GM23248 (cell line): ENCODE measurements at regions not wholly inside any gene's neighbourhood (a gene's known extent, or its start where the extent isn't known, plus 50 kb on each side); places are given as distances from the start of the nearest gene placed in this dataset.

Experiments used
- DNase-seq: peaks from one replicate; pipeline ENCODE4 v3.0.0-alpha.2; 2015
- H2AFZ ChIP-seq: fragments of 200-600 bp; sonication (generic); 2 replicates; pipeline ENCODE4 v1.6.1; 2016; ENCODE audit warnings: antibody characterized with exemption
- H3F3A ChIP-seq: fragments of 200-600 bp; sonication (generic); 2 replicates; pipeline ENCODE4 v1.6.1; 2016; ENCODE audit warnings: mild to moderate bottlenecking, antibody characterized with exemption, mixed run types; ENCODE audit not compliant: insufficient read depth
- H3K27ac ChIP-seq: fragments of 200-600 bp; sonication (generic); 2 replicates; pipeline ENCODE4 v1.5.1; 2016; ENCODE audit warnings: mild to moderate bottlenecking
- H3K27me3 ChIP-seq: fragments of 200-600 bp; sonication (generic); replicated peaks from 2 replicates; pipeline ENCODE4 v1.6.1; 2016; ENCODE audit warnings: mild to moderate bottlenecking; ENCODE audit not compliant: insufficient read depth
- H3K36me3 ChIP-seq: fragments of 200-600 bp; sonication (generic); 2 replicates; pipeline ENCODE4 v1.6.1; 2016; ENCODE audit warnings: low read depth, mild to moderate bottlenecking
- H3K4me1 ChIP-seq: fragments of 200-600 bp; sonication (generic); 2 replicates; pipeline ENCODE4 v1.6.1; 2016; ENCODE audit warnings: mild to moderate bottlenecking; ENCODE audit not compliant: insufficient read depth
- H3K4me2 ChIP-seq: fragments of 200-600 bp; sonication (generic); one replicate; pipeline ENCODE4 v1.6.1; 2016; ENCODE audit warnings: mild to moderate bottlenecking; ENCODE audit not compliant: unreplicated experiment
- H3K4me3 ChIP-seq: fragments of 200-600 bp; sonication (generic); 2 replicates; pipeline ENCODE4 v1.5.1; 2016; ENCODE audit warnings: mild to moderate bottlenecking
- H3K79me2 ChIP-seq: fragments of 200-600 bp; sonication (generic); 2 replicates; pipeline ENCODE4 v1.6.1; 2016; ENCODE audit warnings: mild to moderate bottlenecking; ENCODE audit not compliant: insufficient read depth
- H3K9ac ChIP-seq: fragments of 200-600 bp; sonication (generic); 2 replicates; pipeline ENCODE4 v1.6.1; 2016; ENCODE audit warnings: mild to moderate bottlenecking
- H3K9me2 ChIP-seq: fragments of 200-600 bp; sonication (generic); 2 replicates; pipeline ENCODE4 v1.6.1; 2016; ENCODE audit warnings: mixed run types, mild to moderate bottlenecking, moderate library complexity; ENCODE audit not compliant: insufficient read depth
- H3K9me3 ChIP-seq: fragments of 200-600 bp; sonication (generic); one replicate; pipeline ENCODE4 v1.6.1; 2017; ENCODE audit warnings: low read depth
- H4K20me1 ChIP-seq: fragments of 200-600 bp; sonication (generic); 2 replicates; pipeline ENCODE4 v1.6.0; 2016; ENCODE audit not compliant: insufficient read depth
- EZH2 ChIP-seq: fragments of 200-600 bp; sonication (generic); IDR thresholded peaks from 2 replicates; pipeline ENCODE4 v1.6.1; 2018; ENCODE audit warnings: antibody characterized with exemption, mild to moderate bottlenecking; ENCODE audit not compliant: insufficient read depth, poor library complexity, severe bottlenecking
- EZH2phosphoT487 ChIP-seq: fragments of 200-600 bp; sonication (generic); IDR thresholded peaks from 2 replicates; pipeline ENCODE4 v1.6.1; 2018; ENCODE audit warnings: antibody characterized with exemption, moderate library complexity, mild to moderate bottlenecking, low read depth; ENCODE audit not compliant: insufficient read depth
- WGBS, 2 experiments: methylation state at CpG; one replicate each; pipeline ENCODE4 v1.1.6; 2015 to 2017; ENCODE audit warnings: low lambda C conversion rate in 2 of 2, low coverage in 1 of 2; ENCODE audit errors: missing lambda C conversion rate in 2 of 2; 5-methylcytosine and 5-hydroxymethylcytosine counted together
- in situ Hi-C: fragments of 300-500 bp; cut with MboI; formaldehyde crosslinking; loops from 2 replicates; pipeline ENCODE4 v1.15.0; 2020

DNA sequence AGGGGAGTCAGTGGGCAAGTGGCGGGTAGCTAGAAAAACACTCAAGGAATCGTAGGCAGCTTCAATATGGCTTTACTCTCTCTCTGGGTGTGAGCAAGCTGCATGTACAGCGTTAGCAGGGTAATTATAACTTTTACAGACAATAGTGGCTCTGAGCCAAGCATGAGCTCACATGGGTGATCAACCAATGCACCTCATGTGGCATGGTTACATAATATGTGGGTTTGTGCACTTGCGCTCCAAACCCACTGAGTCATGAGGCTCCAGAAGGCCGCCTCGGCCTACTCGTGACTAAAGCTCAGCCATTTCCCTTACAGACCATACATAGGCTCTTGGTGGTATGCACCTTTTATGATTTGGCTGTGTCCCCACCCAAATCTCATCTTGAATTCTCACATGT lies 78.4 kb upstream of the FBXL4 start:
- Histone ChIP-seq H2AFZ (no peak overlapping the region), H3K36me3 (no peaks in the 10 kb centered on the region), H3K9me3 (no peaks in the 10 kb centered on the region), H3K27ac (no peak overlapping the region), H4K20me1 (no peaks in the 10 kb centered on the region), H3K4me1 (no peaks in the 10 kb centered on the region), H3K4me3 (no peak overlapping the region), H3K79me2 (no peaks in the 10 kb centered on the region), H3K9ac (no peak overlapping the region), H3K4me2 (no peak overlapping the region), H3K9me2 (no peaks in the 10 kb centered on the region), H3K27me3 (peaks cover 8% of the 10 kb centered on the region; the same call in 1 of the 2 replicates), H3F3A (no peaks in the 10 kb centered on the region)
- in situ Hi-C loops, result no loop called here
- TF ChIP-seq EZH2phosphoT487 (no peak), EZH2 (no peak)
- 69 to 71% methylated on average over 7 of the region's 7 CpGs for WGBS, 2 experiments
- DNase-seq, result no peak

DNA sequence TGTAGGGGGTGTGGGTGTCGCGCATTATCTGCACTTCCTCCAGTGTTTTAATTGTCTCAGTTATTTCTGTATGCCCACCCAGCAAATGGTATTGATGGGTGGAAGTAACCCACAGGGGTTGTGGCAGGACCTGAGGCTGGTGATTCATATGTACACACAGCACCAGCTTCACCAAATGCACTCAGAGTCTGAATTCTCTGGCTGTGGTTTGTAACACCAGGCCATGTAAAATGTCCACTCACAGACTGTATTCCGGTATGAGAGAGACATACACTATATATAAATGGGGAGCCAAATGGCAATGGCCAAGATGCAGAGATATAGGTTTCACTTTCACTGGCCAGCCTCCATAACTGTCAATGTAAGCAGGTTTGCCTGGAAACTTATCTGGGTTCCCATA lies 76.3 kb upstream of the FBXL4 start:
- no peak overlapping the region for H3K9ac ChIP-seq
- 82 to 91% methylated on average over 3 of the region's 3 CpGs for WGBS, 2 experiments
- H2AFZ ChIP-seq, result no peak overlapping the region
- in situ Hi-C loops, result no loop called here
- no peaks in the 10 kb centered on the region for H3K79me2 ChIP-seq
- no peak overlapping the region for H3K4me3 ChIP-seq
- no peaks in the 10 kb centered on the region for H3K36me3 ChIP-seq
- no peaks in the 10 kb centered on the region for H3F3A ChIP-seq
- no peak for TF ChIP-seq EZH2phosphoT487
- TF ChIP-seq EZH2, result no peak
- no peaks in the 10 kb centered on the region for H3K4me1 ChIP-seq
- H3K9me2 ChIP-seq, result no peaks in the 10 kb centered on the region
- H3K4me2 ChIP-seq, result no peak overlapping the region
- H3K27me3 ChIP-seq, result no peaks in the 10 kb centered on the region
- H4K20me1 ChIP-seq, result no peaks in the 10 kb centered on the region
- DNase-seq, result no peak
- H3K9me3 ChIP-seq, result no peaks in the 10 kb centered on the region
- no peak overlapping the region for H3K27ac ChIP-seq

DNA sequence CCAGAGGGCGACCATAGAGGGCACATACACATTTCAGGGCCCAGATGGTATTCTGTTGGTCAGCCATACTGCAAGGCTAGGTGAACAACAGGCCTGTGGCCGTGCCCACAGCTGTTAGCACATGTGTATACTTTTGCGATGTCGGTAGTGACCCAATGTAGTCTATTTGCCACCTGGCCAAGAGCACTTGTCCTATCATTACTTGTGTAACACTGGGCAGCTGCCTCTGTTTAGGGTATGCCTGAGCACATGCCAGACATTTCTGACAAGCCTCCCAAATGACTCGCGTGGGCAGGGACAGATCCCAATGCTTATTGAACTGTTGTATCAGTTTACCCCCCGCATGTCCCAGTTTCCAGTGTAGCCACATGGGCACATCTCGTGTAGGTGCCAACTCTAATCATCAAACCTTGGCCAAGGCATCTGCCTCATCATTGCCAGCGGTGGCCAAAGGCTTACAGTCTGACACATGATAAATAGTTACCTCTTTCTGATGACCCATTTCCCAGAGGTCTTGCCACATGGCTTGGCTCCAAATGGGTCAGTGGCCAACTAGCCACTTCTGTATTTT lies 74.4 kb upstream of the FBXL4 start:
- WGBS, 2 experiments, result 48 to 52% methylated on average over 9 of the region's 9 CpGs
- Histone ChIP-seq H3K27me3 (no peaks in the 10 kb centered on the region), H3F3A (no peaks in the 10 kb centered on the region), H3K4me3 (no peak overlapping the region), H3K9me3 (no peaks in the 10 kb centered on the region), H3K27ac (no peak overlapping the region), H3K9me2 (no peaks in the 10 kb centered on the region), H3K4me1 (no peaks in the 10 kb centered on the region), H4K20me1 (no peaks in the 10 kb centered on the region), H3K9ac (no peak overlapping the region), H2AFZ (no peak overlapping the region), H3K36me3 (no peaks in the 10 kb centered on the region), H3K79me2 (no peaks in the 10 kb centered on the region), H3K4me2 (no peak overlapping the region)
- in situ Hi-C loops, result no loop called here
- no peak for DNase-seq
- TF ChIP-seq EZH2phosphoT487, result no peak
- TF ChIP-seq EZH2, result no peak

DNA sequence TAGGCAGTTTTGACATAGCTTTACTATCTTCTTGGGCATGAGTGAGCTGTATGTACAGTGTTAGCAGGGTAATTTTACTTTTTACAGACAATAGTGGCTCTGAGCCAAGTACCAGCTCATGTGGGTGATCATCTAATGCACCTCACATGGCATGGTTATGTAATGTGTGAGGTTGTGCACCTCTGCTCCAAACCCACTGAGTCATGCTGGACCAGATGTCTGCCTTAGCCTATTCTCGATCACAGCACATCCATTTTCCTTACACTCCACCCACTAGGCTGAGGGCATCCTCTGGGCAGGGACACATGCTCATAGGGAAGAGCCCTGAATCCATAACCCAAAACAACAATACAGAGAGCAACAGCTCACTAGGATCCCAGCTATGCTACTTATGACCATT lies 71.6 kb upstream of the FBXL4 start:
- Histone ChIP-seq H3K27ac (no peak overlapping the region), H3K27me3 (no peaks in the 10 kb centered on the region), H3K9me3 (no peaks in the 10 kb centered on the region), H3K36me3 (no peaks in the 10 kb centered on the region), H3K4me3 (no peak overlapping the region), H2AFZ (no peak overlapping the region), H3K9me2 (no peaks in the 10 kb centered on the region), H4K20me1 (no peaks in the 10 kb centered on the region), H3F3A (no peaks in the 10 kb centered on the region), H3K4me1 (peaks cover 2% of the 10 kb centered on the region; the same call in 1 of the 2 replicates), H3K4me2 (no peak overlapping the region), H3K79me2 (no peaks in the 10 kb centered on the region), H3K9ac (no peak overlapping the region)
- DNase-seq, result peak; percentile 50
- no peak for TF ChIP-seq EZH2phosphoT487
- no peak for TF ChIP-seq EZH2
- 27 to 54% methylated on average over 1 of the region's 1 CpG for WGBS, 2 experiments
- in situ Hi-C loops, result no loop called here

DNA sequence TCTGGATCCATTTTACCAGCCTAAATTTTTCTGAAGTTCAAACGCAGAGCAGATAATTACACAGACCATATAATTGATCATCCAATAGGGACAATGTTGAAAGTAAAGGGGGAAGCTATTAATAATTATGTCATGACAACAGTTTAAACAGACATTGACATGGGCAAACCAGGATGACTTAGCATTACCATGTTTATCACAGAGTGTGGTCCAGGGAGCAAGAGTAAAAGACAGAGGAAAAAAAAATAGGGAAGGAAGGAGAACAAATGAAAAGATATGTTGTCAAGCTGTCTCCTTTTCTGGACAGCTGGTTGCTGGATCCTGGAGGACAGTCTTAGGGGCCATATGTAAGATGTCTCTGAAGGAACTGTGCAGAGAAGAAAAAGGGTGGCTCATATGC lies 69.4 kb upstream of the FBXL4 start:
- no peaks in the 10 kb centered on the region for H3K27me3 ChIP-seq
- H3K4me3 ChIP-seq, result no peak overlapping the region
- DNase-seq, result no peak
- TF ChIP-seq EZH2, result no peak
- no peak for TF ChIP-seq EZH2phosphoT487
- WGBS, 2 experiments, result 7 to 16% methylated on average over 1 of the region's 1 CpG
- no peaks in the 10 kb centered on the region for H3K9me2 ChIP-seq
- no peaks in the 10 kb centered on the region for H3K79me2 ChIP-seq
- no peaks in the 10 kb centered on the region for H3K9me3 ChIP-seq
- in situ Hi-C loops, result no loop called here
- peaks cover 22% of the 10 kb centered on the region for H3K4me1 ChIP-seq
- no peak overlapping the region for H3K4me2 ChIP-seq
- no peaks in the 10 kb centered on the region for H3K36me3 ChIP-seq
- peaks cover 11% of the 10 kb centered on the region for H3F3A ChIP-seq
- H3K27ac ChIP-seq, result no peak overlapping the region
- H2AFZ ChIP-seq, result no peak overlapping the region
- no peaks in the 10 kb centered on the region for H4K20me1 ChIP-seq
- no peak overlapping the region for H3K9ac ChIP-seq
